Suppressor macrophage treated with lipopolysaccharide for 1 hour (primary cell): ENCODE measurements at regions not wholly inside any gene's neighbourhood (a gene's known extent, or its start where the extent isn't known, plus 50 kb on each side); places are given as distances from the start of the nearest gene placed in this dataset.

Experiments used
- DNase-seq, 3 donors: peaks; one replicate each; pipeline ENCODE4 v3.0.0-alpha.2; 2020 to 2022

- no peak for DNase-seq
Measured at GRCh38 chr5:2530609-2531008, 220.9 kb downstream of the IRX2 start.

- no peak for DNase-seq
Measured at GRCh38 chr5:2529371-2530092, 221.9 kb downstream of the IRX2 start.

GRCh38 chr5:2525351-2525750 lies 226.1 kb downstream of the IRX2 start:
- no peak for DNase-seq

- DNase-seq = no peak
Measured at GRCh38 chr5:2524620-2525019, 226.9 kb downstream of the IRX2 start.

GRCh38 chr5:2523180-2523579 lies 228.3 kb downstream of the IRX2 start:
- no peak for DNase-seq

GRCh38 chr5:2522372-2522771 lies 229.1 kb downstream of the IRX2 start:
- DNase-seq = no peak

GRCh38 chr5:2519153-2519552 lies 232.3 kb downstream of the IRX2 start:
- no peak for DNase-seq

GRCh38 chr5:2517451-2517850 lies 234.0 kb downstream of the IRX2 start:
- no peak for DNase-seq

GRCh38 chr5:2515180-2515764 lies 236.2 kb downstream of the IRX2 start:
- DNase-seq = no peak

- DNase-seq = no peak
Measured at GRCh38 chr5:2514484-2514883, 237.0 kb downstream of the IRX2 start.

GRCh38 chr5:2511706-2512105 lies 239.8 kb downstream of the IRX2 start:
- DNase-seq = no peak

GRCh38 chr5:2511126-2511525 lies 240.4 kb downstream of the IRX2 start:
- DNase-seq = no peak

- DNase-seq = no peak
Measured at GRCh38 chr5:2509527-2509926, 241.9 kb downstream of the IRX2 start.

- no peak for DNase-seq
Measured at GRCh38 chr5:2508514-2508913, 243.0 kb downstream of the IRX2 start.

GRCh38 chr5:2507611-2508010 lies 243.9 kb downstream of the IRX2 start:
- DNase-seq = no peak

- no peak for DNase-seq
Measured at GRCh38 chr5:2506603-2507002, 244.9 kb downstream of the IRX2 start.

GRCh38 chr5:2505217-2505616 lies 246.3 kb downstream of the IRX2 start:
- no peak for DNase-seq

GRCh38 chr5:2502970-2503594 lies 248.4 kb downstream of the IRX2 start:
- DNase-seq = no peak

- DNase-seq = no peak
Measured at GRCh38 chr5:2499917-2500316, 251.6 kb downstream of the IRX2 start.

- DNase-seq = no peak
Measured at GRCh38 chr5:2496891-2497290, 254.6 kb downstream of the IRX2 start.

- no peak for DNase-seq
Measured at GRCh38 chr5:2496126-2496525, 255.4 kb downstream of the IRX2 start.

GRCh38 chr5:2493356-2493755 lies 258.1 kb downstream of the IRX2 start:
- no peak for DNase-seq

GRCh38 chr5:2492476-2492875 lies 259.0 kb downstream of the IRX2 start:
- no peak for DNase-seq

GRCh38 chr5:2491846-2492245 lies 259.6 kb downstream of the IRX2 start:
- DNase-seq = no peak

GRCh38 chr5:2489306-2489705 lies 262.2 kb downstream of the IRX2 start:
- DNase-seq = no peak
